C4-2B (cell line): ENCODE measurements at regions not wholly inside any gene's neighbourhood (a gene's known extent, or its start where the extent isn't known, plus 50 kb on each side); places are given as distances from the start of the nearest gene placed in this dataset.

Experiments
- ZFX ChIP-seq: fragments of 450-650 bp; IDR thresholded peaks from 2 replicates; pipeline ENCODE4 v1.6.1; 2017
- TF ChIP-seq, protein P1 (sequence below): fragments of 450-650 bp; conservative IDR thresholded peaks from 2 replicates; pipeline ENCODE4 v1.5.1; 2017; ENCODE audit warnings: mild to moderate bottlenecking

DNA sequence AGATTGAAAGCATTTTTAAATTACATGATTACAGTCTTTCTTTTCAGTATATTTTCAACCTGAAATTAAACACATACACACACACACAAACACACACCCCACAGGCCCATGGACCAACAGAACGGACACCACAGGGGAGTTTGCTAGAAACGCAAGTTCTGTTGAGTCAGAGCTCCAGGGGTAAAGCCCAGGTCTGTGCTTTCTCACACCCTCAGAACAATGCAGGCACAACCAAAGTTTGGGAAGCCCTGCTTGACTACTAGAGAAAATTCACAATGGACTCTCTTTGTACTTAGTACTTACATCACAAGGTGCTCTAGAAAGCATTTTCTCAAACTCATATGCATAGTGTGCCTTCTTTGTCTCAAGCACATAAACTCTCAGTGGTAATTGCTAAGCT, 704.0 kb upstream of the IGFBP3 start:
- TF ChIP-seq, protein P1, sequence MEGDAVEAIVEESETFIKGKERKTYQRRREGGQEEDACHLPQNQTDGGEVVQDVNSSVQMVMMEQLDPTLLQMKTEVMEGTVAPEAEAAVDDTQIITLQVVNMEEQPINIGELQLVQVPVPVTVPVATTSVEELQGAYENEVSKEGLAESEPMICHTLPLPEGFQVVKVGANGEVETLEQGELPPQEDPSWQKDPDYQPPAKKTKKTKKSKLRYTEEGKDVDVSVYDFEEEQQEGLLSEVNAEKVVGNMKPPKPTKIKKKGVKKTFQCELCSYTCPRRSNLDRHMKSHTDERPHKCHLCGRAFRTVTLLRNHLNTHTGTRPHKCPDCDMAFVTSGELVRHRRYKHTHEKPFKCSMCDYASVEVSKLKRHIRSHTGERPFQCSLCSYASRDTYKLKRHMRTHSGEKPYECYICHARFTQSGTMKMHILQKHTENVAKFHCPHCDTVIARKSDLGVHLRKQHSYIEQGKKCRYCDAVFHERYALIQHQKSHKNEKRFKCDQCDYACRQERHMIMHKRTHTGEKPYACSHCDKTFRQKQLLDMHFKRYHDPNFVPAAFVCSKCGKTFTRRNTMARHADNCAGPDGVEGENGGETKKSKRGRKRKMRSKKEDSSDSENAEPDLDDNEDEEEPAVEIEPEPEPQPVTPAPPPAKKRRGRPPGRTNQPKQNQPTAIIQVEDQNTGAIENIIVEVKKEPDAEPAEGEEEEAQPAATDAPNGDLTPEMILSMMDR, result no peak
- no peak for TF ChIP-seq ZFX
